C4-2B (cell line): ENCODE measurements at regions not wholly inside any gene's neighbourhood (a gene's known extent, or its start where the extent isn't known, plus 50 kb on each side); places are given as distances from the start of the nearest gene placed in this dataset.

Experiments
- ZFX ChIP-seq: fragments of 450-650 bp; IDR thresholded peaks from 2 replicates; pipeline ENCODE4 v1.6.1; 2017
- TF ChIP-seq, protein P1 (sequence below): fragments of 450-650 bp; conservative IDR thresholded peaks from 2 replicates; pipeline ENCODE4 v1.5.1; 2017; ENCODE audit warnings: mild to moderate bottlenecking

DNA sequence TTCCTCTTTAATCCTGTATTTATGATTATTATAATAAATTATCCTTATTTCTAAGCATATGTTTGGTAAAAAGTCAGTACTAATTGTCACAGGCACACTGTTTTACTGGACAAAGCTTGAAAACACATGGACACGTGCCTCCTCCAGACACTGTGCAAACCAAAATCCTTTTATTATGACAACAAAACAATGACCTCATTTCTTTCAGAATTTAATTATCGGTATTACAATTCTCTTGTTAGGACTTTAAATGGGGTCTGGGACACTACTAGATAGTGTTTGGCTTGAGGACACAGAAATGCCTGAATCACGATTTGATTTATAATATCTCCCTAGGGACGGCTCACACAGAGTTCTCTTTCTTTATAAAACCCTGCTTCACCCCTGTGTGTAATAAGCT, 107.3 kb upstream of the IGSF10 start:
- TF ChIP-seq, protein P1, sequence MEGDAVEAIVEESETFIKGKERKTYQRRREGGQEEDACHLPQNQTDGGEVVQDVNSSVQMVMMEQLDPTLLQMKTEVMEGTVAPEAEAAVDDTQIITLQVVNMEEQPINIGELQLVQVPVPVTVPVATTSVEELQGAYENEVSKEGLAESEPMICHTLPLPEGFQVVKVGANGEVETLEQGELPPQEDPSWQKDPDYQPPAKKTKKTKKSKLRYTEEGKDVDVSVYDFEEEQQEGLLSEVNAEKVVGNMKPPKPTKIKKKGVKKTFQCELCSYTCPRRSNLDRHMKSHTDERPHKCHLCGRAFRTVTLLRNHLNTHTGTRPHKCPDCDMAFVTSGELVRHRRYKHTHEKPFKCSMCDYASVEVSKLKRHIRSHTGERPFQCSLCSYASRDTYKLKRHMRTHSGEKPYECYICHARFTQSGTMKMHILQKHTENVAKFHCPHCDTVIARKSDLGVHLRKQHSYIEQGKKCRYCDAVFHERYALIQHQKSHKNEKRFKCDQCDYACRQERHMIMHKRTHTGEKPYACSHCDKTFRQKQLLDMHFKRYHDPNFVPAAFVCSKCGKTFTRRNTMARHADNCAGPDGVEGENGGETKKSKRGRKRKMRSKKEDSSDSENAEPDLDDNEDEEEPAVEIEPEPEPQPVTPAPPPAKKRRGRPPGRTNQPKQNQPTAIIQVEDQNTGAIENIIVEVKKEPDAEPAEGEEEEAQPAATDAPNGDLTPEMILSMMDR = no peak
- TF ChIP-seq ZFX = no peak
